Epidermal melanocyte (primary cell): ENCODE measurements at regions not wholly inside any gene's neighbourhood (a gene's known extent, or its start where the extent isn't known, plus 50 kb on each side); places are given as distances from the start of the nearest gene placed in this dataset.
A peak's percentile ranks its signal among the peaks of the same experiment; 100 is the strongest.

ENCODE experiments used
- DNase-seq: peaks from one replicate; pipeline ENCODE4 v3.0.0; 2011; ENCODE audit warnings: low spot score; ENCODE audit not compliant: insufficient read length

DNA sequence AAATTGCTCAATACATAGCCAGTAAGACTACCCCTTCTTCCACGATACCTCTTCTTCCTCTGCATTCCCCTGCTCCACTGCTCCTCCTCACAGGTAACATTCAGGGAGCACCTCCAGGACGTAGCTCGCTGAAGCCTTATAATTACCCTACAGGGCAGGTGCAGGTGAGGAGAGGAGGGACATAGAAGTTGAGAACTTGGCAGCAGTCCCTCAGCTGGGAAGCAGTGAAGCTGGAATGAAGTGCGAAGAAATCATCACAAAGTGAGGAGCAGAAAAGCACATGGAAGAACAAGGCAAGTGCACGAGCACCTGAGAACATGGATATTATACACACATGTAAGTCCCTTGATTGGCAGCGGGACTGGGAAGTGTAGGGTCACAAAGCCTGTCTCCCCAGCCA lies 118.2 kb downstream of the HSD17B3 start:
- no peak for DNase-seq

- DNase-seq, result no peak
These were observed 123.8 kb downstream of the HSD17B3 start for GRCh38 chr9:96178153-96178552.

GRCh38 chr9:96177719-96178028 lies 124.3 kb downstream of the HSD17B3 start:
- DNase-seq, result no peak

DNA sequence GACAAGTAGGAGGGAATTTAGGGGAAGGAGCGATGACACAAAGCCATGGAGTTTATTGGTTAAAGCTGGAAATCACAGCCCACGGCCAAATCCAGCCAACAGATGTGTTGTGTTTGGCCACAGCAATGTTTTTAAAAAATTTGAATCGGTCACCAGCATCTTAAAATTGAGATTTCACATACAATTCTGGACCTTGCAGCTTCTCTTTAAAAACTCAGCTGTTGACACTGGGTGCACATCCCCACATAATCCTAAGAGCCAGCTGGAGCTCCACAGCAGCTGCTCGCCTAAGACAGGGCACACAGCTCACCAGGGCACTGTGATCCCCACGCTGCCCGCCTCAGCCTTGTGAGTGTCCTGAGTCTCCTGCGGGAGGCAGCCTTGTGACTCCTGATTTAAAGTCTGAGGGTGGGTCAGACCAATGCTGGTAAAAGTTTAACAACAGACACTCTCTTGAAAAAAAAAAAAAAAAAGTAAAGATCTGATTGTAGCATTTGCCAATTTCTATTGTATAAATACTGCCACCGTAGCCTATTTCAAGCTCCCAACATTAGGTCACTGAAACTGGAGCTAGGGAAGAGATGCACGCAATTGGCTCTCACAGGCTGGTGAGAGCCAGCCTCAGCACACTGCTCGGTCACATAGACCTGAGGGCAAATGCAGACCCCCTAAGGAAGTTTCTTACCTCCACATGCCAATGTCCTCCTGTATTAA lies 124.8 kb downstream of the HSD17B3 start:
- no peak for DNase-seq

GRCh38 chr9:96175796-96176195 lies 126.2 kb downstream of the HSD17B3 start:
- DNase-seq, result no peak

DNA sequence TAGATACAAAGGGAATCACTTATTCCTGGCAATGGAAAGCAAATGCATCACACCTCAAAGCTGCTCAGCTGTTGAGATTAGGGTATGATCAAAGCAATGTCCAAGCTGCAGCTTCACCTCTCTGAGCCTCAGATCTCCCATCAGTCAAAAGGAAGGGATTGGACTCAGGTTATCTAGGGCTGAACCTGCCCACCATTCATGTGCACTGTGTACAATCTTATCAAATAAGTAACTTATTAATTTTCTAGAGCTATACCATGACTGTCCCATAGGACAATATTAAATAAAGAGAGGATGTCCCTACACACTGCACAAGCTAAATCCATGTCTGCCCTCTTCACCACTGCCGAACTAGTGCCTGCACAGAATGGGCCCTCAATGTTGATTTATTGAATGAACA lies 127.0 kb downstream of the HSD17B3 start:
- no peak for DNase-seq

- no peak for DNase-seq
These were observed 127.6 kb downstream of the HSD17B3 start for GRCh38 chr9:96174371-96174770.

- DNase-seq, result no peak
These were observed 128.3 kb downstream of the HSD17B3 start for GRCh38 chr9:96173640-96174039.

DNA sequence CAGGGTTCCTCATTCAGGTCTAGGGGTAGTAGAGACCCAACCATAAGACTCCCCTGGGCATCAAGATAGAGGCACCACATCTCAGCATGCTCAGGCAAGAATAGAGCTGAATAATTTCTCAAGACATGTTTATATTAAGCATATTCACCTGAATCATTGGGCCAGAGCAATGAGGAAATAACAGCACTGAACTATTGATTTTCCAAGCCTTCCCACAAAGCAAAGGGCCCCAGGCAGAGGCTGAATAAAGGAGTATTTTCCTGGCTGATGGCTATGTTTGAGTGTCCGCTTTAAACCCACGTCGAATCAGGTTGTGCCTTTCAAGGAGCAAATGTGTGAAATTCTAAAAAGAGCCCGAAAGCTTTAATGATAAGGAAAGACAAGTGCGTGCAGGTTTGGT lies 129.2 kb downstream of the HSD17B3 start:
- no peak for DNase-seq

- no peak for DNase-seq
These were observed 130.2 kb downstream of the HSD17B3 start for GRCh38 chr9:96171728-96172127.

- DNase-seq, result no peak
These were observed 132.1 kb downstream of the HSD17B3 start for GRCh38 chr9:96169901-96170300.

GRCh38 chr9:96169484-96169883 lies 132.5 kb downstream of the HSD17B3 start:
- DNase-seq, result peak; percentile 82

- no peak for DNase-seq
These were observed 133.1 kb downstream of the HSD17B3 start for GRCh38 chr9:96168882-96169281.

DNA sequence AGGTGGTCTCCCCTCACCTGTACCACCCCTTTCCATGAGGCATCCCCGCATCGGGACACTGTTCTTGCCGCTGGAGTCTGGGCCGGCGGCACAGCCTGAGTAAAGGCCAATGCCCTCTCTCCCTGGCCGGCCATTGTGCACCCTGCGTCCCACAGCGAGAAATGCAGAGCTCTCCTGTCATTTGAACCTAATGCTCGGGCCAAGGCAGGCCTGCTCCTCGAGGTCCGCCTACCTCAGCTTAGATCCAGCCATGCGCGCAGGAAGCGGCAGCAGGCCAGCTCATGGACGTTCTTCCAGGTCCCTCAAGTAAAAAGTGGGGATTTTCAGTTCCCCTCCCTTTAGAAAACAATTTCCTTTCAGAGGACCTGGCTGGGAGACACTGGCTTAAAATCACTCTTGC lies 135.0 kb downstream of the HSD17B3 start:
- DNase-seq, result no peak

DNA sequence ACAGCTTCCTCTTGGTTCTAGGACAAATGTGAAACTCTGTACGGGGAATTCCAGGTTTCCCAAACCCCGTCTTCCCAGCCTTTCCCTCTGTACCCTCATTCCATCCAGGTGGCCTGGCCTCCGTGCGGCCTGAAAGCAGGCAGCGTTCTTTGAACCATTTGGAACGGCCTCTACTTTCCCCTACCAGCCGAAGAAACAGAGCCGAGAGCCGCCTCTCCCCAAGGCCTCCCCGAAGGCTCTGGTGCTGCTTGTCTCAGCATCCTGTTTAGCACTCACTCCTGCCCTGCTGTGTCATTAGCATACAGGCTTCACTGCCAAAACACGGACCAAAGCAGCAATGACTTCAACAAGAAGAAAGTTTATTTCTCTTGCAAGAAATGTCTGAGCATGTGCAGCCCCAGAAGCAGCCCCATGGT lies 137.7 kb downstream of the HSD17B3 start:
- no peak for DNase-seq

DNA sequence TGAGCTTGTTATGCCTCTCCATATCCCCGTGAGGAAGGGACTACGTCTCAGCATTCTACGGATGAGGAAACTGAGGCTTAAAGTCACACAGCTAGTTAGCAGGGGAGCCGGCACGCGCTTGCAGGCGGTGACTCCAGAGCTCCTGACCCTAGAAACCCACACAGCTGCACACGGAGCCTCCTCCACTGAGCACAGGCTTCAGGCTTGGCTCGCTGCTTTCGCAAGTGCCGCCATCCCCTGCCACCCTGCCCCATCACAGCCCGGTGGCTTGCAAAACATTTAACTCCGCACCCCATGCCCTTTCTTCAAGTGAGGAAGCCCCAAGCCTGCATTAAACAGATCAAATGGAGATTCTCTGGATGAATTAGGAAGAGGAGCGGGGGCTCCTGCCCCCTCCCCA lies 138.3 kb downstream of the HSD17B3 start:
- DNase-seq, result no peak

GRCh38 chr9:96163161-96163560 lies 138.8 kb downstream of the HSD17B3 start:
- no peak for DNase-seq

DNA sequence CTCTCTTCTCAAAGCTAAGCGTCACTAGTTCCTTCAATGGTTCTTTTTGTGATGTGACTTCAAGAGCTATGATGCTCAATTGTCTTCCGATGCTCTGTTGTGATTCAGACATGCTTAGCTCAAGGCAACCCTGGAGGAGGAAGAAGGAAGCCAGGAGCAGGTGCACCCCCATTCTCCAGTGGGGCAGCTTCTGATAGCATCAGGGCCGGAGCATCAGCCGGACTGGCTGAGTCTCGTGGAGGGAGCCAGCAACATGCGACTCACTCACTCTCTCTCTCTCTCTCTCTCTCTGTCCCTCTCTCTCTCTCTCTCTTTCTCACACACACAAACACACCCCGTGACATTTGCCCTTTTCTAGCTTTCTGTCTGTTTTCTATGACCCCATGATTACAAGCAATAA lies 140.2 kb downstream of the HSD17B3 start:
- DNase-seq, result no peak

GRCh38 chr9:96160866-96161265 lies 141.1 kb downstream of the HSD17B3 start:
- no peak for DNase-seq

GRCh38 chr9:96160168-96160567 lies 141.8 kb downstream of the HSD17B3 start:
- DNase-seq, result no peak

DNA sequence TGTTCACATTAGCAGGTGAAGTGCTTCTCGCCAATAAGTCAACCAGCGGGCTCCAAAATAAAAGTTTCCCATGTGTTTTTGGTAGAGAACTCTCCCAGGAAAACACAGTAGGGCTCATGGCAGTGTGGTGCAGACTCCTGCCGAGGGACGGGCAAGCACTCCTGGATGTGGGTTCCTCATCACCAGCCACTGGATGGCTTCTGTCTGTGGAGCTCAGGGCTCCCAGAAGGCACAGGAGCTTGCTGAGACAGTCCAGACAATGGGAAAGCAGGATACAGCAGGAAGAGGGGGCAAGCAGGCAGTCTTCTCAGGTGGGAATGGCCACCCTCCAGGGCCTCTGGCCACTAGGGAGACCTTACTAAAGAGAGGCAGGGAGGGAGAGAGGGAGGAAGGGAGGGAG lies 142.4 kb downstream of the HSD17B3 start:
- DNase-seq, result no peak

DNA sequence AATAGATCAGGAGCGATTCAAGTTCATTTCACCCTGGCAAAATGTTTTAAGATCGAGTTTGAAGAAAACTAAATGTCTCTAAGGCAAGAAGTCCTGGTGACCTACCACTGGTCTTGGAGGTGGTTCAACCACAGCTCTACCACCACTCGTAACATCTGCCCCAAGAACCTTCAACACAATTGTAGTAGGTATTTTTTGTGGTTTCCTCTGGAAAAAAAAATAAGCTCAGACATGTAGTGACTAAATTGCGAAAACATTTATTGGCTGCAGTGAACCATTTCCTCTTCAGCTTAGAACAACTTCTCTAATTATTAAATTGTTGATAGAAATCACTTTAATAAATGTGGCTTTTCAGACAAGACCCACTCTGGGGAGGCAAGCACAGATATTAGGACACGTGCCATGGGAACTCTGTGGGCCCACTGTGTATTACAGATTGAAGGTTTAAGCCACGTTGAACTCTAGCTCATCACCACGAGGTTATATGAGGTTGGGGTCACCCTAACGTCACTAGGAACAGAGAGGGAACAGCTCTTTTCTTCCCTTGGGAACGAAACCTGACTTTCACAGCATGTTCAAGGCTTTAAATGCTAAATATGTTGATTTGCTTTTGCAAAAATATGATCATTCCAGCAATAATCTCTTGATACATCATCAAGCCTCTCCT lies 142.9 kb downstream of the HSD17B3 start:
- DNase-seq, result no peak

- no peak for DNase-seq
These were observed 143.8 kb downstream of the HSD17B3 start for GRCh38 chr9:96158147-96158546.
